ENCODE measurements at regions not wholly inside any gene's neighbourhood (a gene's known extent, or its start where the extent isn't known, plus 50 kb on each side); places are given as distances from the start of the nearest gene placed in this dataset.

- CTCF ChIA-PET, result no interaction called here
- Mint-ChIP-seq H3K4me1 (ENCODE audit: insufficient read depth, unreplicated experiment) (no peaks in the 10 kb centered on the region), H3K4me3 (ENCODE audit: unreplicated experiment) (no peak overlapping the region), H3K27ac (ENCODE audit: low read depth, unreplicated experiment) (peak overlapping the region; percentile 27), H3K36me3 (ENCODE audit: insufficient read depth, unreplicated experiment) (peaks cover 5% of the 10 kb centered on the region), H3K27me3 (ENCODE audit: insufficient read depth, unreplicated experiment) (no peaks in the 10 kb centered on the region), H3K9me3 (ENCODE audit: unreplicated experiment) (no peaks in the 10 kb centered on the region)
- POLR2A ChIA-PET, result interaction anchor here (1.0 to 2.5 kb wide), 3 partner anchors 10 to 87 kb away, joined by 4 to 8 read pairs (median 4); no protein-coding TSS in a partner anchor
- BruUV-seq (replicated peaks), result no TSS peak
- intact Hi-C loops (cut with micrococcal nuclease), result no loop called here
- DNase-seq (ENCODE audit: unreplicated experiment), result peak; percentile 38
- TF ChIP-seq CTCF (IDR thresholded peaks at IDR 0.05; ENCODE audit: unreplicated experiment), result no peak
Observed at GRCh38 chr10:20971901-20972300, 74.8 kb upstream of the NEBL start.

- Mint-ChIP-seq H3K36me3 (ENCODE audit: insufficient read depth, unreplicated experiment) (peaks cover 5% of the 10 kb centered on the region), H3K4me3 (ENCODE audit: unreplicated experiment) (no peak overlapping the region), H3K9me3 (ENCODE audit: unreplicated experiment) (no peaks in the 10 kb centered on the region), H3K27me3 (ENCODE audit: insufficient read depth, unreplicated experiment) (no peaks in the 10 kb centered on the region), H3K27ac (ENCODE audit: low read depth, unreplicated experiment) (no peak overlapping the region), H3K4me1 (ENCODE audit: insufficient read depth, unreplicated experiment) (no peaks in the 10 kb centered on the region)
- no peak for TF ChIP-seq CTCF (IDR thresholded peaks at IDR 0.05; ENCODE audit: unreplicated experiment)
- no peak for DNase-seq (ENCODE audit: unreplicated experiment)
- no TSS peak for BruUV-seq (replicated peaks)
- ChIA-PET POLR2A (interaction anchor here (0.9 to 2.5 kb wide), 4 partner anchors 8 to 52 kb away, joined by 3 to 8 read pairs (median 4); no protein-coding TSS in a partner anchor), CTCF (interaction anchor here (0.6 to 0.9 kb wide), 3 partner anchors 8 to 291 kb away, joined by 3 to 4 read pairs (median 3); no protein-coding TSS in a partner anchor)
- intact Hi-C loops (cut with micrococcal nuclease), result no loop called here
Observed at GRCh38 chr10:20970708-20971107, 73.6 kb upstream of the NEBL start.

GRCh38 chr10:20970044-20970443, 72.9 kb upstream of the NEBL start:
- no peak overlapping the region for H3K4me3 Mint-ChIP-seq (ENCODE audit: unreplicated experiment)
- peaks cover 3% of the 10 kb centered on the region for H3K9me3 Mint-ChIP-seq (ENCODE audit: unreplicated experiment)
- no peaks in the 10 kb centered on the region for H3K27me3 Mint-ChIP-seq (ENCODE audit: insufficient read depth, unreplicated experiment)
- no peaks in the 10 kb centered on the region for H3K4me1 Mint-ChIP-seq (ENCODE audit: insufficient read depth, unreplicated experiment)
- H3K27ac Mint-ChIP-seq (ENCODE audit: low read depth, unreplicated experiment), result no peak overlapping the region
- ChIA-PET POLR2A (interaction anchor here (0.6 to 1.2 kb wide), 4 partner anchors 13 to 51 kb away, joined by 3 to 5 read pairs (median 4); no protein-coding TSS in a partner anchor), CTCF (interaction anchor here (0.6 kb wide), 1 partner anchor 284 kb away, joined by 3 read pairs; no protein-coding TSS in a partner anchor)
- peak; percentile 86 for DNase-seq (ENCODE audit: unreplicated experiment)
- no peak for TF ChIP-seq CTCF (IDR thresholded peaks at IDR 0.05; ENCODE audit: unreplicated experiment)
- intact Hi-C loops (cut with micrococcal nuclease), result no loop called here
- H3K36me3 Mint-ChIP-seq (ENCODE audit: insufficient read depth, unreplicated experiment), result peaks cover 11% of the 10 kb centered on the region
- no TSS peak for BruUV-seq (replicated peaks)

GRCh38 chr10:20966426-20966825, 69.3 kb upstream of the NEBL start:
- Mint-ChIP-seq H3K9me3 (ENCODE audit: unreplicated experiment) (peaks cover 7% of the 10 kb centered on the region), H3K27me3 (ENCODE audit: insufficient read depth, unreplicated experiment) (no peaks in the 10 kb centered on the region), H3K36me3 (ENCODE audit: insufficient read depth, unreplicated experiment) (peaks cover 6% of the 10 kb centered on the region), H3K4me1 (ENCODE audit: insufficient read depth, unreplicated experiment) (peaks cover 13% of the 10 kb centered on the region), H3K27ac (ENCODE audit: low read depth, unreplicated experiment) (no peak overlapping the region), H3K4me3 (ENCODE audit: unreplicated experiment) (no peak overlapping the region)
- no TSS peak for BruUV-seq (replicated peaks)
- ChIA-PET POLR2A (interaction anchor here (0.6 kb wide), 2 partner anchors 257 to 1091 kb away, joined by 3 read pairs; no protein-coding TSS in a partner anchor), CTCF (interaction anchor here (0.6 kb wide), 1 partner anchor 102 kb away, joined by 4 read pairs; no protein-coding TSS in a partner anchor)
- no peak for DNase-seq (ENCODE audit: unreplicated experiment)
- intact Hi-C loops (cut with micrococcal nuclease), result no loop called here
- TF ChIP-seq CTCF (IDR thresholded peaks at IDR 0.05; ENCODE audit: unreplicated experiment), result no peak

Data from MCF 10A (cell line).